IMR-90 (cell line): ENCODE measurements at regions not wholly inside any gene's neighbourhood (a gene's known extent, or its start where the extent isn't known, plus 50 kb on each side); places are given as distances from the start of the nearest gene placed in this dataset.

Experiments used
- ATAC-seq: fragments of 200-7000 bp; cut with Tn5 transposase; 2 replicates; pipeline ENCODE4 v1.9.1; 2020; ENCODE audit warnings: low read depth, mild to moderate bottlenecking, moderate library complexity
- BruUV-seq: library from RNA; stranded (reverse); fragments of 400-500 nt; replicated peaks from 2 replicates; lab custom pipeline; 2021; lab: Mats Ljungman, UMichigan
- CTCF ChIA-PET: fragments of 300-600 bp; formaldehyde crosslinking; extraction: SDS; loops from one replicate; lab custom pipeline; 2021; ENCODE audit warnings: antibody characterized with exemption; lab: Yijun Ruan, JAX
- POLR2A ChIA-PET: fragments of 300-600 bp; sonication (Branson Sonifier 250); formaldehyde crosslinking; loops from one replicate; lab custom pipeline; 2022; ENCODE audit warnings: antibody characterized with exemption; ENCODE audit not compliant: unreplicated experiment; lab: Charles Lee
- DNase-seq: peaks from one replicate; pipeline ENCODE4 v3.0.0; 2013
- H2AFZ ChIP-seq: replicated peaks from 2 replicates; pipeline ENCODE3; 2013; ENCODE audit warnings: low read length, mild to moderate bottlenecking; ENCODE audit not compliant: poor library complexity
- H2AK5ac ChIP-seq: 2 replicates; pipeline ENCODE4 v1.6.1; 2013; ENCODE audit warnings: low read depth, low read length, inconsistent platforms
- H2AK9ac ChIP-seq: replicated peaks from 2 replicates; pipeline ENCODE3; 2013; ENCODE audit warnings: mild to moderate bottlenecking, low read depth, low read length, moderate library complexity; ENCODE audit not compliant: poor library complexity
- H2BK120ac ChIP-seq: 2 replicates; pipeline ENCODE4 v1.6.1; 2013; ENCODE audit warnings: low read depth, low read length, inconsistent platforms
- H2BK15ac ChIP-seq: 3 replicates; pipeline ENCODE4 v1.6.1; 2013; ENCODE audit warnings: low read depth, low read length, inconsistent platforms
- H2BK20ac ChIP-seq: 2 replicates; pipeline ENCODE4 v1.6.1; 2013; ENCODE audit warnings: low read depth, mild to moderate bottlenecking, inconsistent platforms, low read length, moderate library complexity
- H2BK5ac ChIP-seq: 2 replicates; pipeline ENCODE4 v1.6.1; 2013; ENCODE audit warnings: mild to moderate bottlenecking, low read depth, low read length, inconsistent platforms; ENCODE audit not compliant: poor library complexity, severe bottlenecking
- H3K14ac ChIP-seq: replicated peaks from 2 replicates; pipeline ENCODE4 v1.6.1; 2013; ENCODE audit warnings: low read depth, low read length, inconsistent platforms
- H3K18ac ChIP-seq: 2 replicates; pipeline ENCODE4 v1.6.1; 2013; ENCODE audit warnings: low read depth, low read length, control low read depth
- H3K23ac ChIP-seq: 2 replicates; pipeline ENCODE4 v1.6.1; 2013; ENCODE audit warnings: low read depth, low read length, inconsistent platforms
- H3K27ac ChIP-seq: 2 replicates; pipeline ENCODE4 v1.5.1; 2013; ENCODE audit warnings: mild to moderate bottlenecking, control low read depth, low read length; ENCODE audit not compliant: insufficient read depth
- H3K27me3 ChIP-seq: 2 replicates; pipeline ENCODE4 v1.6.1; 2013; ENCODE audit warnings: low read length; ENCODE audit not compliant: control insufficient read depth, insufficient read depth
- H3K36me3 ChIP-seq: 2 replicates; pipeline ENCODE4 v1.6.1; 2013; ENCODE audit warnings: low read length, mixed read lengths; ENCODE audit not compliant: control insufficient read depth, insufficient read depth
- H3K4ac ChIP-seq: 2 replicates; pipeline ENCODE4 v1.6.1; 2013; ENCODE audit warnings: low read depth, low read length, inconsistent platforms
- H3K4me1 ChIP-seq: 2 replicates; pipeline ENCODE4 v1.6.1; 2013; ENCODE audit warnings: low read length, mixed read lengths; ENCODE audit not compliant: control insufficient read depth, insufficient read depth
- H3K4me2 ChIP-seq: 2 replicates; pipeline ENCODE4 v1.6.1; 2013; ENCODE audit warnings: low read depth, mild to moderate bottlenecking, control low read depth, low read length, moderate library complexity
- H3K4me3 ChIP-seq: 2 replicates; pipeline ENCODE4 v1.5.1; 2013; ENCODE audit warnings: low read depth, mild to moderate bottlenecking, control low read depth, low read length, moderate library complexity; ENCODE audit not compliant: insufficient read depth
- H3K56ac ChIP-seq: 2 replicates; pipeline ENCODE4 v1.6.1; 2013; ENCODE audit warnings: low read length, inconsistent platforms; ENCODE audit not compliant: insufficient read depth; ENCODE audit errors: extremely low read depth
- H3K79me1 ChIP-seq, 2 experiments: 2 replicates each; pipeline ENCODE4 v1.6.1; 2013; ENCODE audit warnings: low read length in 2 of 2, inconsistent platforms in 1 of 2, low read depth in 1 of 2
- H3K9ac ChIP-seq: 2 replicates; pipeline ENCODE4 v1.6.1; 2013; ENCODE audit warnings: low read depth, low read length, control low read depth
- H3K9me1 ChIP-seq: 2 replicates; pipeline ENCODE4 v1.6.1; 2013; ENCODE audit warnings: low read length, inconsistent platforms; ENCODE audit not compliant: insufficient read depth
- H3K9me3 ChIP-seq: 2 replicates; pipeline ENCODE4 v1.6.1; 2013; ENCODE audit warnings: low read length; ENCODE audit not compliant: control insufficient read depth, insufficient read depth
- H4K20me1 ChIP-seq: 2 replicates; pipeline ENCODE4 v1.6.1; 2013; ENCODE audit warnings: low read length, inconsistent platforms; ENCODE audit not compliant: insufficient read depth
- H4K5ac ChIP-seq: 2 replicates; pipeline ENCODE4 v1.6.1; 2013; ENCODE audit warnings: mild to moderate bottlenecking, low read depth, low read length, control low read depth
- H4K8ac ChIP-seq, 2 experiments: 2 replicates each; pipeline ENCODE4 v1.6.1; 2013; ENCODE audit warnings: low read depth in 2 of 2, low read length in 2 of 2, control low read depth in 1 of 2, inconsistent platforms in 1 of 2
- H4K91ac ChIP-seq: 2 replicates; pipeline ENCODE4 v1.6.1; 2013; ENCODE audit warnings: low read depth, low read length, inconsistent platforms; ENCODE audit not compliant: insufficient read depth
- CEBPB ChIP-seq: IDR thresholded peaks from 2 replicates; pipeline ENCODE4 v1.6.1; 2012; ENCODE audit warnings: low read depth, low read length, improper control_type of control experiment
- CHD1 ChIP-seq: IDR thresholded peaks from 2 replicates; pipeline ENCODE4 v1.6.1; 2012; ENCODE audit warnings: low read depth, low read length, improper control_type of control experiment
- CTCF ChIP-seq: conservative IDR thresholded peaks from 2 replicates; pipeline ENCODE4 v1.5.1; 2012; ENCODE audit warnings: mild to moderate bottlenecking, low read depth, low read length, improper control_type of control experiment
- FOS ChIP-seq: fragments of 150-350 bp; IDR thresholded peaks from 2 replicates; pipeline ENCODE4 v1.6.1; 2016; ENCODE audit warnings: low read depth, low read length
- NFE2L2 ChIP-seq: fragments of 150-350 bp; IDR thresholded peaks from 2 replicates; pipeline ENCODE4 v1.6.1; 2016; ENCODE audit warnings: low read depth, mild to moderate bottlenecking, low read length
- SMC3 ChIP-seq: fragments of 150-350 bp; IDR thresholded peaks from 2 replicates; pipeline ENCODE4 v1.6.1; 2016; ENCODE audit warnings: low read depth, mild to moderate bottlenecking, antibody characterized with exemption, low read length, moderate library complexity
- WGBS, 2 experiments: methylation state at CpG; one replicate each; pipeline versions ENCODE4 v1.1.5 to v1.1.7; 2013; ENCODE audit warnings: missing lambda C conversion rate in 2 of 2; ENCODE audit not compliant: insufficient read length in 1 of 2; ENCODE audit errors: extremely low coverage in 2 of 2; 5-methylcytosine and 5-hydroxymethylcytosine counted together
- dilution Hi-C: fragments of 300-500 bp; cut with HindIII; formaldehyde crosslinking; loops from one replicate; pipeline ENCODE4 v1.14.3; 2018; ENCODE audit warnings: low sequenced_read_pairs; ENCODE audit not compliant: unreplicated experiment
- in situ Hi-C: fragments of 300-500 bp; cut with MboI; formaldehyde crosslinking; loops from 3 replicates; pipeline ENCODE4 v1.14.3; 2019; ENCODE audit warnings: low sequenced_read_pairs, inconsistent platforms, mixed read lengths
- intact Hi-C: fragments of 100-400 bp; cut with micrococcal nuclease; formaldehyde crosslinking; loops from 2 replicates; pipeline ENCODE4 v1.10.0; 2022

DNA sequence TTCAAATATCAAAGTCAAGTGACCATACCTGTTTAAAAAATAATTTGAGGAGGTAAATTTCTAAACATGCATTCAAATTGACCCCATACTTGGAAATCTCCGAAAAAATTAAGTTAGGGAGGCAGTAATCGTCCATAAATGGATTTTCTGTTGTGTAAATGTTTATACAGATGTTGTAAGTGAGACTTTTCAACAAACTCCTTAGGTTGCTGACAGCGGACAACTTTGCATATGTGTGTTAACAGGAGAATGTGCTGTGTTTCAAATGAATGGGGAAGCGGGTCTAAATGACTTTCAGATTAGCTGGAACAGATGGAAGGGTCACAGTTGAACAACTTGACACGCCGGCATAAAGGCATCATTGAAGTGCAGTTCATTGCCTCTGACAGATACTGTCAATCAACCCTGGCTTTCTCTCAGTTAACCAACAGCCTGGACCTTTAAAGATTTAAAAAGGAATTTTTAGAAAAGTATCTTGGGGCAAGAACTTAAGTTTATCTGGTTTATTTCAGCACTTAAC lies 98.2 kb upstream of the DBX1 start:
- H2BK15ac ChIP-seq = no peak overlapping the region
- H3K56ac ChIP-seq = no peak overlapping the region
- H3K9me1 ChIP-seq = no peaks in the 10 kb centered on the region
- no peaks in the 10 kb centered on the region for H3K79me1 ChIP-seq
- H3K14ac ChIP-seq = no peak overlapping the region
- BruUV-seq = no TSS peak
- H2BK5ac ChIP-seq = no peak overlapping the region
- H3K4me2 ChIP-seq = no peak overlapping the region
- peaks cover 2% of the 10 kb centered on the region; the same call in 1 of the 2 replicates for H3K27me3 ChIP-seq
- no peak overlapping the region for H2AK9ac ChIP-seq
- intact Hi-C loops = loop anchor here (5.0 kb wide), 1 partner anchor 61 kb away; no protein-coding TSS in a partner anchor
- in situ Hi-C loops = no loop called here
- DNase-seq = no peak
- no peak overlapping the region for H4K5ac ChIP-seq
- H2AFZ ChIP-seq = no peak overlapping the region
- no peak for ATAC-seq
- POLR2A ChIA-PET = no interaction called here
- no peak overlapping the region for H3K9ac ChIP-seq
- CTCF ChIA-PET = no interaction called here
- no peak overlapping the region for H2BK20ac ChIP-seq
- H3K4me1 ChIP-seq = no peaks in the 10 kb centered on the region
- no peak overlapping the region for H4K91ac ChIP-seq
- TF ChIP-seq CHD1 (no peak), SMC3 (no peak), CTCF (no peak), CEBPB (no peak), FOS (no peak), NFE2L2 (no peak)
- H3K9me3 ChIP-seq = no peaks in the 10 kb centered on the region
- H2AK5ac ChIP-seq = no peak overlapping the region
- H3K27ac ChIP-seq = no peak overlapping the region
- dilution Hi-C loops = no loop called here
- no peak overlapping the region for H2BK120ac ChIP-seq
- no peaks in the 10 kb centered on the region for H4K20me1 ChIP-seq
- H3K4ac ChIP-seq = no peak overlapping the region
- no CpG with 5 or more reads among the region's 6 CpGs for WGBS, 2 experiments
- no peak overlapping the region for H3K18ac ChIP-seq
- H3K4me3 ChIP-seq = no peak overlapping the region
- H3K23ac ChIP-seq = no peak overlapping the region
- no peaks in the 10 kb centered on the region for H3K36me3 ChIP-seq
- H4K8ac ChIP-seq = no peak overlapping the region
